Duodenal mucosa (tissue), 2 donors: ENCODE measurements at regions not wholly inside any gene's neighbourhood (a gene's known extent, or its start where the extent isn't known, plus 50 kb on each side); places are given as distances from the start of the nearest gene placed in this dataset.
"Not testable (repeated sequence)": the region's sequence is repeated elsewhere in the genome, so short reads cannot be mapped to it uniquely, and the experiment has no call there.

Experiments
- H3K27ac ChIP-seq: one replicate; pipeline ENCODE4 v1.7.0; 2013; ENCODE audit warnings: low read depth, low read length
- H3K27me3 ChIP-seq, 2 donors: one replicate each; pipeline ENCODE4 v1.7.0; 2013; ENCODE audit warnings: low read length in 2 of 2, control low read depth in 1 of 2; ENCODE audit not compliant: insufficient read depth in 2 of 2, control insufficient read depth in 1 of 2
- H3K36me3 ChIP-seq, 2 donors: one replicate each; pipeline ENCODE4 v1.7.0; 2013; ENCODE audit warnings: low read length in 2 of 2, control low read depth in 1 of 2; ENCODE audit not compliant: insufficient read depth in 2 of 2, control insufficient read depth in 1 of 2
- H3K4me1 ChIP-seq, 2 donors: one replicate each; pipeline ENCODE4 v1.7.0; 2013; ENCODE audit warnings: low read length in 2 of 2, control low read depth in 1 of 2; ENCODE audit not compliant: insufficient read depth in 2 of 2, control insufficient read depth in 1 of 2
- H3K4me3 ChIP-seq, 2 donors: one replicate each; pipeline ENCODE4 v1.7.0; 2013; ENCODE audit warnings: low read length in 2 of 2, low read depth in 1 of 2
- H3K9ac ChIP-seq, 2 donors: one replicate each; pipeline ENCODE4 v1.7.0; 2013; ENCODE audit warnings: low read length in 2 of 2, low read depth in 1 of 2
- H3K9me3 ChIP-seq, 2 donors: one replicate each; pipeline ENCODE4 v1.7.0; 2013; ENCODE audit warnings: low read length in 2 of 2, control low read depth in 1 of 2; ENCODE audit not compliant: control insufficient read depth in 1 of 2

DNA sequence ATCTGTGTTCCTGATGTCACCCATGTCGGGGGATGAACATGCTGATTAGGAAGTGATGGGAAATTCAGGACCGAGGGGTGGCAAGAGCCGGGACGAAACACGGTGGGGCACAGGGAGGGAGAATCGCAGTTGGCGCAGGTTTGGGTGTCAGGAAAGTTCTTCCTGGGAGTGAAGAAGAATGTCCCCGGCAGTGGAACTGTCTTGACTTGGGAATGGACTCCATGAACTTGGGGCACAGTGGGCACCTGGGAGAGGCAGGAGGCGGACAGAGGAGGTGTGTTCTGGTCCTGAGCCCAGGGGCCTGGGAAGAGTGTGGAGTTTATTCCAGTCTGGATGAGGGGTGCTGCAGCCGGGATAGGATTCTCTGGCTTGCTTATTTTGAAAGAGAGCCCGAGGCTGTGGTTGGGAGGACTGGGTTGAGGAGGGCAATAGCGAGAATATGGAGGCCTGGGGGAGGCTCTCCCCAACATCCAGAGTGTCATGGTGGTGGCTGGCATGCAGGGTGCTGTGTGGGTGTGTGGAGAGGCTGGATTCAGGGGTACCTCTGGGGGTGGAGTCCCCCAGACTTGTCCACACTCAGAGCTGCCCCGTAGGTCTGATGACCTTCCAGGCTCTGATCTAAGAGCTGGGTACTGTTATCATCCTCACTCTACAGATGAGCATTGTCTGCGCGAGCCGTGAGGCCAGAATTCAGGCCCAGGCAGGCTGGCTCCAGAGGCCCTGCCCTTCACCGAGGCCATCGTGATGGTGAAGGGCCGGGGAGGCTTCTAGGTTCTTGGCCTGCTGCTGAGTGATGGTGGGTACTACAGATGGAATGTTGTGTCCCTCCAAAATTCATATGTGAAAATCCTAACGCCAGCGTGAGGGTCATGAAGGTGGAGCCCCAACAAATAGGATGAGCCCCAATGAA, 274.5 kb upstream of the C1orf174 start:
- no peaks in the 10 kb centered on the region for H3K27me3 ChIP-seq
- no peaks in the 10 kb centered on the region for H3K36me3 ChIP-seq
- no peaks in the 10 kb centered on the region for H3K9me3 ChIP-seq
- H3K9ac ChIP-seq: no peak overlapping the region
- H3K4me3 ChIP-seq: no peak overlapping the region
- H3K4me1 ChIP-seq: no peaks in the 10 kb centered on the region
- no peak overlapping the region for H3K27ac ChIP-seq

DNA sequence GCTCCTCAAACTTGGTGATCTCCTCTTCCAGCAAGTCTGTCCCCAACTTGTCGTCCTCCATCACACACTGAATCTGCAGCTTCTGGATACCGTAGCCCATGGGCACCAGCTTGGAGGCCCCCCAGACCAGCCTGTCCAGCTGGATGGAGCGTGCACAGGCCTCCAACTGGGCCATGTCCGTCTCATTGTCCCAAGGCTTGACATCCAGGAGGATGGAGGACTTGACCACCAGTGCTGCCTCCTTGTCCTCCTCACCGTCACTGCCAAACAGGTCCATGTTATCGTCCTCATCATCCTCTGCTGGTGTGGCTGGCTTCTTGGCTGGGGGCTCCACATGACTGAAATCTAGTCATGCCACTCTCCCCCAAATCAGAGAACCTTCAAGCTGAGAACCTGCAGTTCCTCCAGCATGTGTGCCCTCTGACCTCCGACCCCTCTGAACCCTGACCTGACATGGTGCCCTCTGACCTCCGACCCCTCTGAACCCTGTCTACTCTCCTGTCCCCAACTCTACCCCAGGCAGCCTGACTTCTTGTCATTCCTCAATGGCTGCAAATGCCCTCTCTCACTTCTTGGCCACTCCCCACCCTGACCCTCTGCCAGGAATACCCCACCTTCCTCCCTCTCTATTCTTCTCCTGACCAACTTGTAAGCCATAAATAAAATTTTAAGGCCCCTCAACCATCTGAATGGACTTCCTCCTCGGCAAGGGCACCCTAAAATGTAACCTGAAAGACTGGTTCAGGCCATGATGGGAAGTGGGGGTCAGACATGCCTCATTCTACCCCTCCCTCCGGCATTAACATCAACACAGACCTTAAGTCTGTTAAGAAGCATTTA, 275.7 kb upstream of the C1orf174 start:
- no peak overlapping the region for H3K27ac ChIP-seq
- no peaks in the 10 kb centered on the region for H3K27me3 ChIP-seq
- H3K4me1 ChIP-seq: no peaks in the 10 kb centered on the region
- H3K9me3 ChIP-seq: no peaks in the 10 kb centered on the region
- H3K36me3 ChIP-seq: no peaks in the 10 kb centered on the region
- H3K4me3 ChIP-seq: no peak overlapping the region
- H3K9ac ChIP-seq: no peak overlapping the region

DNA sequence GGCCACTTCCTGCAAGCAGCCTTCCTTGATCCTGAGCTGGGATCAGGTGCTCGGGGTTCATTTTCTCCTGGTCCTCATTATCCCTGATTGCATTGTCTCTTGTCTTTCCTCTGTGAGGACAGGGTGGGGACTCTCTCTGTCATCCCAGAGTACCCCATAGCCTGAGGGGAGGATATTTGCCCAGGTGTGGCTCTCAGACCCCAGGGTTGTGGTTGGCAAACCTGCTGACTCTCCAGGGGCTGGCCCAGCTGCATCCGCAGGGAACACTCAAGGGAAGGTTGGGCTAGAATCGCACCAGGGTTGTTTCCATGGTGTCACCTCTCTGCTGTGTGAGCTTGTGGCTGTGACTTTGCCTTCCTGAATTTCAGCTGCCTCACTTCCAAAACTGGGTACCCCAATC, 276.8 kb upstream of the C1orf174 start:
- Histone ChIP-seq H3K27me3 (no peaks in the 10 kb centered on the region), H3K4me1 (no peaks in the 10 kb centered on the region), H3K9me3 (no peaks in the 10 kb centered on the region), H3K27ac (no peak overlapping the region), H3K36me3 (no peaks in the 10 kb centered on the region), H3K9ac (no peak overlapping the region), H3K4me3 (no peak overlapping the region)

DNA sequence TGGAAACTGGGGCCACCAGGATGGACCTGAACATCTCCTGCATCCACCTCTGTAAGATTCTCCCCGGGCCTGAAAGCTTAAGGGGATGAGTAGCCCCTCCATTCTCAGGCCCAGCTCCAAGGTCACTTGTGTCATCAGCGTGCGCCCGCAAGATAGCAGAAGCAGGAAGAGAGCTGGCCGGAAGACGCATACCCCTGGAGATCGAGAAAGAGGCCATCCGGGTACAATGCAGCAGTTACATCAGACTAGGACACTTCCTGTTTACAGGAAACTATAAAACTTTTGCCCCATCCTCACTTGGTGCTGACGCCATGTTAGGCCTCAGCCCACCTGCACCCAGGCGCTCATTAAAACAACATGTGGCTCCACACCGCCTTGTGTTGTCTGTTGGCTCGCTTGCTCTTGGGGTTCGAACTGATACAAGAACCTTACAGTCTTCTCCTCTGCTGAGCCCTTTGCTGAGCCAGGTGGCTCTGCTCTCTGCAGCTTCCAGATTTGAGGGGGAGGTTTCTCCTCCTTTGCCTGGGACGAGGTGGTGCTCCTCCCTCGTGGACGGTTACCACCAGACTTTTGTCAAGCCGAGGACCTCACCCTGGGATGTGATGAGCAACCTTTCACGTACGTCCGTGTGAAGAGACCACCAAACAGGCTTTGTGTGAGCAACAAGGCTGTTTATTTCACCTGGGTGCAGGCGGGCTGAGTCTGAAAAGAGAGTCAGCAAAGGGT, 277.5 kb upstream of the C1orf174 start:
- no peaks in the 10 kb centered on the region for H3K27me3 ChIP-seq
- H3K4me1 ChIP-seq: no peaks in the 10 kb centered on the region
- no peak overlapping the region for H3K27ac ChIP-seq
- no peaks in the 10 kb centered on the region for H3K9me3 ChIP-seq
- no peak overlapping the region for H3K9ac ChIP-seq
- no peak overlapping the region for H3K4me3 ChIP-seq
- H3K36me3 ChIP-seq: no peaks in the 10 kb centered on the region

DNA sequence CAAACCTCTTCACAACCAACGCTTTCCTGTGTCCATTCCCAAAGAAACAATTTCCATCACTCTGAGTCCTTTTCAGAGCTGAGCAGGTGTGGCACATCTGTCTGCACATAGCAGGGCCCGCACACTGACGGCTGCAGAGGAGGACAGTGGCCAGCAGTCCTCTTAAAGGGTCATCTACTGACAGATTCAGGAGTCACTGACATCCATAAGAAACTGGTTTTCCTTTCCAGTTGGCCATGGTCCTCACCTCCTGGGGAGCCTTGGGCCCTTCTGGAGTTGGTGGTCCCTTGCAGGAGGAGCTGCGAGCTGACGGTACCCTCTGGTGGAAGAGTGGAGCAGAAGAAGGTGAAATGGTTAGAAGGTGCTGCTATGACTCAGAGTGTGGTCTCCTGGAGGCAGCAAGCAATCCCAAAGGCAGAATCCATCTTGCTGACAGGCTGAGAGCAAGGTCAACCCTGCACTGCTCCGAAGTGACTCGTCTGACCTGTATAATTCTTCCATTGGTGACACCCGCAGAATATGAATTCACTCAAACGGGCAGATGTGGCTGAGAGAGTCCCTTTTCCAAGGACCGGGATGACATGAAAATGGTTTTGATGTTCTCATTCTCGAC, 278.5 kb upstream of the C1orf174 start:
- no peaks in the 10 kb centered on the region for H3K4me1 ChIP-seq
- no peak overlapping the region for H3K4me3 ChIP-seq
- H3K36me3 ChIP-seq: no peaks in the 10 kb centered on the region

DNA sequence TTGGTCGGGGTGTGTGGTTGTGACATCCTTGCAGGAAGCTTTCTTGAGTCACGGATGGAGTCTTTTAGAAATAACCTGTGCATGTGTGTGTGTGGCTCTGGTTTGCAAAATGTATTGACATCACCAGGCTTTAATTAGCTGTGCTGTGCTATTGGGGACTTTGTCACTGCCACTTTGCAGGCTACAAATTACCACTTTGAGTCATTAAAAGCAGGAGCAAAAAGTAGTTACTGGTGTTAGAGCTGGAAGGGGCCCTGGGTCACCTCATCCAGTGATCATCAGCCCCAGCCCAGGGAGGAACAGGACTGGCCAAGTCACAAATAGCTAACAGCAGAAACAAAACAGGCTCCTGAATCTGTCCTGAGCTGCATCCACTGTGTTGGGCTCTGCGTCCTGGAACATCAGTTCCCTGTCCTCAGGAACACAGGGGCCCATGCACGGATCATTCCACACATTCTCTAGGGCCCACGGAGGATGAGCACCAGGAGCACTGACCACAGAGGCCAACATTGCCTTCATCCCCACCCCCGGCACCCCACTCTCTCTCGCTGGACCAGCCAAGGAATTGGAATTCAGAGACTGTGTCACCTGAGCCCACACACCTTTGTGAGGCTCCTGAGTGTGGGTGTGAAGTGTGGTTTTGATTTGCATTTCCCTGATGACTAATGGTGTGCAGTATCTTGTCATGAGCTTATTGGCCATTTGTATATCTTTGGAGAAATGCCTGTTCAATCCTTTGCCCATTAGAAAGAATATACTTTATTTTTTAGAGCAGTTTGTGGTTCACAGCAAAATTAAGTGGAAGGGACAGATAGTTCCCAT, 280.1 kb upstream of the C1orf174 start:
- no peaks in the 10 kb centered on the region for H3K9me3 ChIP-seq
- H3K36me3 ChIP-seq: no peaks in the 10 kb centered on the region
- no peak overlapping the region for H3K4me3 ChIP-seq
- no peak overlapping the region for H3K27ac ChIP-seq
- no peak overlapping the region for H3K9ac ChIP-seq
- H3K4me1 ChIP-seq: no peaks in the 10 kb centered on the region
- H3K27me3 ChIP-seq: no peaks in the 10 kb centered on the region

More for the DNA sequence above, 278.5 kb upstream of the C1orf174 start:
- H3K9ac ChIP-seq: no peak overlapping the region
- H3K27me3 ChIP-seq: no peaks in the 10 kb centered on the region
- H3K9me3 ChIP-seq: no peaks in the 10 kb centered on the region
- H3K27ac ChIP-seq: no peak overlapping the region

DNA sequence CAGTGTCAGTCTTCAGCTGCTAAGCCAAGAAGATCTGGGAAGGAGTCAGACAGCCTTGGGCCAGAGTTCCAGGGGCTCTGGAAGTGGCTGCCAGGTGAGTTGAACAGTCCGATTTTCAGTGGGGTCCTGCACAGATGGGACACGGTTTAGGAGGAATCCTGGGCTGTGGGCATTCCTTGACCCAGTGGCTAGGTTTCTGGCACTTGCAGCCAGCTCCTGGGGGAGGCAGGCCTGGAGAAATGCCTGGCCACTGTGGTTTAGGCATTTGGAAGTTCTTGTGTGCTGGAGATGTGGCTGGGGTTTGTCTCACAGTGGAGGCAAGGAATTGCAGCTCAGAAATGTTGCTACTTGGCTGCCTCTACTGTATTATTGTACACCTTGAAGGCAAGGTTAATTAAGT, 286.4 kb upstream of the C1orf174 start:
- H3K9ac ChIP-seq, H3K27ac ChIP-seq, H3K4me3 ChIP-seq, H3K4me1 ChIP-seq, H3K36me3 ChIP-seq, H3K9me3 ChIP-seq, H3K27me3 ChIP-seq: not testable (repeated sequence)

DNA sequence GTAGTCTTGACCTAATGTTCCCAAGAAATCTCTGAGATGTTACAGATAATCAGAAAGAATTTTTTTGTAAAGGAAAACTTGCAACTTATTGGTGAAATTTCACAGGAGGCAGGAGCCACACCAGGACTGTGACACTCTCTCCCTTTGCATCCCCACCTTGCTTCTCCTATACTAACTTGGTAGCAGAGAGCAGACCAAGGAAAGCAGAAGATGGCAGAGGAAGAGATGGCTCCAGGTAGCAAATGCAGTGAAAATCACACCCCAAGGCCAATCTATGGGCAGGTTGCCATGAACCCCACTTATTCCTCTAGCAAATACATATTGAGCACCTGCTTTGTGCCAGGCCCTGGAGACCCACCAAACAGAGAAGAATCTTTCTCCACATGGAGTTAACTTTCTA, 303.4 kb upstream of the C1orf174 start:
- no peak overlapping the region for H3K9ac ChIP-seq
- H3K4me3 ChIP-seq: no peak overlapping the region
- peaks cover 5 to 10% of the 10 kb centered on the region in 2 donors for H3K9me3 ChIP-seq
- no peak overlapping the region for H3K27ac ChIP-seq
- H3K4me1 ChIP-seq: no peaks in the 10 kb centered on the region
- no peaks in the 10 kb centered on the region for H3K27me3 ChIP-seq
- H3K36me3 ChIP-seq: no peaks in the 10 kb centered on the region

DNA sequence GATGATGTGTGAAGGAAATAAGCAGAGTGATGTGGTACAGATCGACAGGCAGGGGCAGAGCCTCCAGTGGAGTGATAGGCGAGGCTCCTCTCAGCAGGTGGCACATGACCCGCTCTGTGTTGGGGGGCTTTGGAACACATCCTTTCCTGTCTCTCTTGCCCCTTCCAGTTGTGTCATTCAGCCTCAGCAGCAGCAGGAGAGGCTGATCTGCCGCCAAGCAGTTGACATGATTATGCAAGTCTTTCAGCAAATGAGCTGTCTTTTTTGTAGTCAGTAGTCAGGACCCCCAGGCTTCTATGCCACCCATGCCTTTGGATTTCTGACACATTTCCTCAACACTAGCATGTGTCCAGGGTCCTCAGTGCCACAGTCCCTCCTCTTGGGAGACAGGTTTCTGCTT, 307.1 kb upstream of the C1orf174 start:
- no peaks in the 10 kb centered on the region for H3K27me3 ChIP-seq
- H3K36me3 ChIP-seq: no peaks in the 10 kb centered on the region
- H3K4me3 ChIP-seq: no peak overlapping the region
- H3K9ac ChIP-seq: no peak overlapping the region
- H3K9me3 ChIP-seq: peaks cover 3 to 10% of the 10 kb centered on the region in 2 donors
- no peak overlapping the region for H3K27ac ChIP-seq
- no peaks in the 10 kb centered on the region for H3K4me1 ChIP-seq
